Stimulated activated CD8-positive, alpha-beta memory T cell treated with anti-CD3 and anti-CD28 coated beads, Interleukin-2, amount 100 ng/mL, for 1 hour (primary cell): ENCODE measurements at regions not wholly inside any gene's neighbourhood (a gene's known extent, or its start where the extent isn't known, plus 50 kb on each side); places are given as distances from the start of the nearest gene placed in this dataset.

Source experiments
- DNase-seq, 2 donors: peaks; one replicate each; pipeline ENCODE4 v3.0.0-alpha.2; 2020; ENCODE audit warnings: low read depth in 2 of 2

- no peak for DNase-seq
Measured at GRCh38 chr11:15616130-15617105, 501.7 kb downstream of the INSC start.

GRCh38 chr11:15617126-15617525, 502.4 kb downstream of the INSC start:
- no peak for DNase-seq

- no peak for DNase-seq
Measured at GRCh38 chr11:15618583-15619032, 503.9 kb downstream of the INSC start.

GRCh38 chr11:15621565-15621964, 506.8 kb downstream of the INSC start:
- no peak for DNase-seq

GRCh38 chr11:15622231-15622890, 507.6 kb downstream of the INSC start:
- DNase-seq: no peak

- DNase-seq: no peak
Measured at GRCh38 chr11:15624701-15625100, 510.0 kb downstream of the INSC start.

GRCh38 chr11:15625691-15626090, 511.0 kb downstream of the INSC start:
- no peak for DNase-seq

- DNase-seq: no peak
Measured at GRCh38 chr11:15627560-15627959, 512.8 kb downstream of the INSC start.

GRCh38 chr11:15629690-15630321, 515.1 kb downstream of the INSC start:
- DNase-seq: no peak

- no peak for DNase-seq
Measured at GRCh38 chr11:15630896-15631295, 516.2 kb downstream of the INSC start.

GRCh38 chr11:15635521-15635920, 520.8 kb downstream of the INSC start:
- DNase-seq: no peak

- DNase-seq: no peak
Measured at GRCh38 chr11:15636521-15637089, 521.9 kb downstream of the INSC start.

GRCh38 chr11:15638386-15638787, 523.7 kb downstream of the INSC start:
- DNase-seq: no peak

- DNase-seq: no peak
Measured at GRCh38 chr11:15640318-15640717, 525.6 kb downstream of the INSC start.

- no peak for DNase-seq
Measured at GRCh38 chr11:15641271-15642045, 526.7 kb downstream of the INSC start.

GRCh38 chr11:15645201-15645600, 530.5 kb downstream of the INSC start:
- no peak for DNase-seq

- DNase-seq: no peak
Measured at GRCh38 chr11:15649371-15650104, 534.8 kb downstream of the INSC start.

- peak; percentile 20 to 24 for DNase-seq
Measured at GRCh38 chr11:15650105-15650938, 535.6 kb downstream of the INSC start.

- DNase-seq: no peak
Measured at GRCh38 chr11:15651033-15651432, 536.3 kb downstream of the INSC start.

- DNase-seq: no peak
Measured at GRCh38 chr11:15651816-15652215, 537.1 kb downstream of the INSC start.
